Ishikawa (cell line): ENCODE measurements at regions not wholly inside any gene's neighbourhood (a gene's known extent, or its start where the extent isn't known, plus 50 kb on each side); places are given as distances from the start of the nearest gene placed in this dataset.

ENCODE experiments used
- EP300 ChIP-seq: IDR thresholded peaks from 2 replicates; pipeline ENCODE4 v1.6.1; 2012; ENCODE audit warnings: borderline replicate concordance
- FOXM1 ChIP-seq: IDR thresholded peaks from 2 replicates; pipeline ENCODE4 v1.6.1; 2012; ENCODE audit warnings: low read depth, borderline replicate concordance
- RAD21 ChIP-seq: IDR thresholded peaks from 2 replicates; pipeline ENCODE4 v1.6.1; 2012; ENCODE audit warnings: low read depth
- TAF1 ChIP-seq: IDR thresholded peaks from 2 replicates; pipeline ENCODE4 v1.6.1; 2012; ENCODE audit warnings: low read depth, mild to moderate bottlenecking
- TEAD4 ChIP-seq: IDR thresholded peaks from 2 replicates; pipeline ENCODE4 v1.6.1; 2012
- YY1 ChIP-seq: IDR thresholded peaks from 2 replicates; pipeline ENCODE4 v1.6.1; 2012; ENCODE audit warnings: low read depth
- TF ChIP-seq, protein P1 (sequence below): IDR thresholded peaks from 2 replicates; pipeline ENCODE4 v1.6.1; 2012

DNA sequence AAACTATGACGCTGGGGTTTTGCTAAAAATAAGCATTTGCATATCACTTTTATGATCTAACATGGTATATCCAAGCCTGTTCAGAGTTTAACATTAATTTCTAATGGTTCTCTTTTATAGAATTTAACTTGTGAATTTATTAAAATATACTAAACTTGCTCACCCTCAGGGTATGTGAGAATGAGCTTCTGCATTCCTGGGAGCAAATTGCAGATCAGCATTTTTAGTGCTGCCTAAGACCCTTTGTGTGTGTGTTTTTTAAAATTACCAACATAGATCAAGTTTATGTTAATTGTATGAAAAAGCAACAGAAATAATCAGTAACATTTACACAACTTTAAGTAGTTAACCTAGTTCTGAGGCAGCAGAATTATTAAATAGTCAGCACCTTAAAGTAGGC, 218.0 kb upstream of the AGA start:
- no peak for TF ChIP-seq TEAD4
- no peak for TF ChIP-seq YY1
- no peak for TF ChIP-seq FOXM1
- no peak for TF ChIP-seq EP300
- no peak for TF ChIP-seq RAD21
- TF ChIP-seq, protein P1, sequence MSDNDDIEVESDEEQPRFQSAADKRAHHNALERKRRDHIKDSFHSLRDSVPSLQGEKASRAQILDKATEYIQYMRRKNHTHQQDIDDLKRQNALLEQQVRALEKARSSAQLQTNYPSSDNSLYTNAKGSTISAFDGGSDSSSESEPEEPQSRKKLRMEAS = no peak
- no peak for TF ChIP-seq TAF1
